A673 (cell line): ENCODE measurements at regions not wholly inside any gene's neighbourhood (a gene's known extent, or its start where the extent isn't known, plus 50 kb on each side); places are given as distances from the start of the nearest gene placed in this dataset.

ENCODE experiments used
- EZH2 ChIP-seq: fragments of 200-600 bp; sonication (generic); IDR thresholded peaks from 2 replicates; pipeline ENCODE4 v1.6.1; 2017; ENCODE audit warnings: borderline replicate concordance, low read depth, mild to moderate bottlenecking, mixed read lengths, antibody characterized with exemption, low read length; ENCODE audit not compliant: poor library complexity, severe bottlenecking
- TF ChIP-seq, protein P1 (sequence below): fragments of 300-800, 200-600 bp; sonication (generic); conservative IDR thresholded peaks from 2 replicates; pipeline ENCODE4 v1.5.1; 2017; ENCODE audit warnings: low read depth, mild to moderate bottlenecking, antibody characterized with exemption, low read length, moderate library complexity, mixed read lengths

DNA sequence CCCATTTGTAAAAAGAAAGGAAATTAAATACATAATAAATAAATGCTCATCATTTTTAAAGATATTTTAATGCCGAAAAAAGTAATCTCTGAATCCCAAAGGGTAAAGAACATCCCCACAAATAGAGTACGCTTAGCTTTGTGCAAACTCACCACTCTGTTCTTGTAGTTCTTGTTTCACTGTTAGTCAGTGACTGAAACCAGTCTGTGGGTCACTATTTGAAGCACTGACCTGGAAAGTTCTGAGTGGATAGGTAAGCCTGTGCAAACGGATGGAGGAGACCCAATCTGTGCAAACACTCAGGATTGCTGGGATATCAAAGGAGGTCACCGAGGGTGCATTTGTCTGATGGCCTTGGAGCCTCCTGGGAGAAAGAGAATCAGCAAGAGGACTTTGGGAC is 68.1 kb upstream of the TSPAN11 start:
- TF ChIP-seq, protein P1, sequence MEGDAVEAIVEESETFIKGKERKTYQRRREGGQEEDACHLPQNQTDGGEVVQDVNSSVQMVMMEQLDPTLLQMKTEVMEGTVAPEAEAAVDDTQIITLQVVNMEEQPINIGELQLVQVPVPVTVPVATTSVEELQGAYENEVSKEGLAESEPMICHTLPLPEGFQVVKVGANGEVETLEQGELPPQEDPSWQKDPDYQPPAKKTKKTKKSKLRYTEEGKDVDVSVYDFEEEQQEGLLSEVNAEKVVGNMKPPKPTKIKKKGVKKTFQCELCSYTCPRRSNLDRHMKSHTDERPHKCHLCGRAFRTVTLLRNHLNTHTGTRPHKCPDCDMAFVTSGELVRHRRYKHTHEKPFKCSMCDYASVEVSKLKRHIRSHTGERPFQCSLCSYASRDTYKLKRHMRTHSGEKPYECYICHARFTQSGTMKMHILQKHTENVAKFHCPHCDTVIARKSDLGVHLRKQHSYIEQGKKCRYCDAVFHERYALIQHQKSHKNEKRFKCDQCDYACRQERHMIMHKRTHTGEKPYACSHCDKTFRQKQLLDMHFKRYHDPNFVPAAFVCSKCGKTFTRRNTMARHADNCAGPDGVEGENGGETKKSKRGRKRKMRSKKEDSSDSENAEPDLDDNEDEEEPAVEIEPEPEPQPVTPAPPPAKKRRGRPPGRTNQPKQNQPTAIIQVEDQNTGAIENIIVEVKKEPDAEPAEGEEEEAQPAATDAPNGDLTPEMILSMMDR = no peak
- TF ChIP-seq EZH2 = no peak
